Osteocyte (in vitro differentiated cells): ENCODE measurements at regions not wholly inside any gene's neighbourhood (a gene's known extent, or its start where the extent isn't known, plus 50 kb on each side); places are given as distances from the start of the nearest gene placed in this dataset.

Experiments
- DNase-seq: peaks from one replicate; pipeline ENCODE4 v3.0.0; 2021; ENCODE audit warnings: mixed read lengths; ENCODE audit not compliant: unreplicated experiment; ENCODE audit errors: extremely low spot score
- H3K27ac Mint-ChIP-seq: one replicate; pipeline ENCODE4 v1.8.0; 2021; ENCODE audit warnings: mild to moderate bottlenecking, mixed read lengths; ENCODE audit not compliant: unreplicated experiment
- H3K27me3 Mint-ChIP-seq: one replicate; pipeline ENCODE4 v1.8.0; 2021; ENCODE audit warnings: mixed read lengths; ENCODE audit not compliant: unreplicated experiment
- H3K36me3 Mint-ChIP-seq: one replicate; pipeline ENCODE4 v1.8.0; 2021; ENCODE audit warnings: mixed read lengths; ENCODE audit not compliant: unreplicated experiment
- H3K4me1 Mint-ChIP-seq: one replicate; pipeline ENCODE4 v1.8.0; 2021; ENCODE audit warnings: mixed read lengths; ENCODE audit not compliant: unreplicated experiment
- H3K4me3 Mint-ChIP-seq: one replicate; pipeline ENCODE4 v1.8.0; 2021; ENCODE audit warnings: mild to moderate bottlenecking, moderate library complexity, mixed read lengths; ENCODE audit not compliant: unreplicated experiment
- H3K9me3 Mint-ChIP-seq: one replicate; pipeline ENCODE4 v1.8.0; 2021; ENCODE audit warnings: mixed read lengths; ENCODE audit not compliant: unreplicated experiment
- TF ChIP-seq, protein P1 (sequence below): fragments of 200-600 bp; sonication (generic); IDR thresholded peaks from 2 replicates; pipeline ENCODE4 v1.5.0; 2021; ENCODE audit warnings: antibody characterized with exemption, mild to moderate bottlenecking, moderate library complexity

DNA sequence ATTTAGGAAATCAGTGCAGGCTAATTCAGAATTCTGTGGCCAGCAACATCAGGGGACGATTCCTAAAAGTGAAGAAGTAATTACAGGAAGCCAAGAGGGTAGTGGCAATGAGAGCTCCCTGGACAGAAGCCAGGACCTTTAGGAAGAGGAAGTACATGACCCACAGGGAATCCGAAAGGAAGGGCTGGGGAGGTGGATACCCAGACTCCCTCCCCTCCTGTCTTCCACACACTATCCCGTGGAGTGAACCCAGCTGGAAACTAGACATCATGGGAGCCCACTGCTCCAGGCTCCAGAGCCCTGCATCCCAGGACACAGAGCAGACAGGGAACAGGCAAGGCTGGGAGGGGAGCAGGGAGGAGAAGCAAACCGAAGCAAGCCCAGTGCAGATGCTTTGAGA lies 83.0 kb downstream of the SNX5 start:
- no peak overlapping the region for H3K27ac Mint-ChIP-seq
- H3K36me3 Mint-ChIP-seq, result peaks cover 4% of the 10 kb centered on the region
- DNase-seq, result no peak
- no peak overlapping the region for H3K4me3 Mint-ChIP-seq
- H3K9me3 Mint-ChIP-seq, result peaks cover 13% of the 10 kb centered on the region
- TF ChIP-seq, protein P1, sequence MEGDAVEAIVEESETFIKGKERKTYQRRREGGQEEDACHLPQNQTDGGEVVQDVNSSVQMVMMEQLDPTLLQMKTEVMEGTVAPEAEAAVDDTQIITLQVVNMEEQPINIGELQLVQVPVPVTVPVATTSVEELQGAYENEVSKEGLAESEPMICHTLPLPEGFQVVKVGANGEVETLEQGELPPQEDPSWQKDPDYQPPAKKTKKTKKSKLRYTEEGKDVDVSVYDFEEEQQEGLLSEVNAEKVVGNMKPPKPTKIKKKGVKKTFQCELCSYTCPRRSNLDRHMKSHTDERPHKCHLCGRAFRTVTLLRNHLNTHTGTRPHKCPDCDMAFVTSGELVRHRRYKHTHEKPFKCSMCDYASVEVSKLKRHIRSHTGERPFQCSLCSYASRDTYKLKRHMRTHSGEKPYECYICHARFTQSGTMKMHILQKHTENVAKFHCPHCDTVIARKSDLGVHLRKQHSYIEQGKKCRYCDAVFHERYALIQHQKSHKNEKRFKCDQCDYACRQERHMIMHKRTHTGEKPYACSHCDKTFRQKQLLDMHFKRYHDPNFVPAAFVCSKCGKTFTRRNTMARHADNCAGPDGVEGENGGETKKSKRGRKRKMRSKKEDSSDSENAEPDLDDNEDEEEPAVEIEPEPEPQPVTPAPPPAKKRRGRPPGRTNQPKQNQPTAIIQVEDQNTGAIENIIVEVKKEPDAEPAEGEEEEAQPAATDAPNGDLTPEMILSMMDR, result no peak
- peaks cover 17% of the 10 kb centered on the region for H3K4me1 Mint-ChIP-seq
- H3K27me3 Mint-ChIP-seq, result no peaks in the 10 kb centered on the region

DNA sequence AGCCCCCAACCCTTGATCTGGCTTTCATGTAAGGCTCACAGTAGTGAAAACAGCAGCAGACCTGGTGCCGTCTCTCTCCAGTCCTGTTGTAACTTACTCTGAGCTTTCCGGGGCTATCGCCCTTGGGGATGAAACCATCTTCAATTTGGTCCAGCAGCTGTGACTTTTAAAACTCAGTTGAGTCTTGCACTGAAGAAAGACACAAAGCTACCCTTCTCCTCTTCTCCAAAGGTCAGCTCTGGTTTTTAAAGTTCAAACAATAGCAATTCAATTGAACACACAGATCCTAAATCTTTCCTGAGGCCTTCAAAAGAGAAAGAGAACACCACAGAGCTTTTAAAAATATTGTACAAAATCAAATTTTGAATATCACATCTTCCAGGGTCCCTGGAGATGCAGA lies 83.5 kb downstream of the SNX5 start:
- Mint-ChIP-seq H3K4me3 (no peak overlapping the region), H3K27ac (no peak overlapping the region), H3K4me1 (peaks cover 17% of the 10 kb centered on the region), H3K36me3 (peaks cover 4% of the 10 kb centered on the region), H3K9me3 (peaks cover 9% of the 10 kb centered on the region), H3K27me3 (no peaks in the 10 kb centered on the region)
- TF ChIP-seq, protein P1, result no peak
- no peak for DNase-seq

DNA sequence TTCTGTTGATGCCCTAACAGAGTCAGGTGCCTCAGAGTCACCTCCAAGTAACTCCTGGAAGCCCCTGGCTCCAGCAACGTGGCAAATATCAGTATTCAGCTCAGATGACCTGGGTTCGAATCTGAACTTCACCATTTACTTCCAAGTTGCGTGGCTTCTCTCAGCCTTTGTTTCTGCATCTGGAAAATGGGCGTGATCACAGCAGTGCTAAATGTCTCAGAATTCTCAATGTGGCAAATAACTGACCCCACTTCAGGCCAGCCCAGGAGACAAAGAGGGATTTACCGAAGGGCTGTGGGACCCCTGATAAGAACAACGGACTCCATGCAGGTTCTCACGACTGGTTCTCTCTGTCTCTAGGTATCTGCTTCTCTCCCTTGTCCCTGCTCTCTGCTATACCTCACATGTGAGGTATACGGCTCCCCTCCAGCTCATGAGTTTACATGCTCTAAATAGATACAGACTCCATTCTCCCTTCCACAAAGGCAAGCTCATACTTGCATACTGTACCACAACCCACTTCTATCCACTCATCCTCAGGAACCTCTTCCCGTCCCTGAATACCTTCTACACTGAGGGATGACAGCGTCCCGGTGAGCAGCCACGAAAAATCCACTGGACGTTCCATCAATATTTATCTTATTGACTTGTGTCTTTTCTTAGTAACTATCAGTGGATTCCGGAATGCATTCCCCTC lies 84.1 kb downstream of the SNX5 start:
- no peak for DNase-seq
- peaks cover under 1% of the 10 kb centered on the region for H3K36me3 Mint-ChIP-seq

DNA sequence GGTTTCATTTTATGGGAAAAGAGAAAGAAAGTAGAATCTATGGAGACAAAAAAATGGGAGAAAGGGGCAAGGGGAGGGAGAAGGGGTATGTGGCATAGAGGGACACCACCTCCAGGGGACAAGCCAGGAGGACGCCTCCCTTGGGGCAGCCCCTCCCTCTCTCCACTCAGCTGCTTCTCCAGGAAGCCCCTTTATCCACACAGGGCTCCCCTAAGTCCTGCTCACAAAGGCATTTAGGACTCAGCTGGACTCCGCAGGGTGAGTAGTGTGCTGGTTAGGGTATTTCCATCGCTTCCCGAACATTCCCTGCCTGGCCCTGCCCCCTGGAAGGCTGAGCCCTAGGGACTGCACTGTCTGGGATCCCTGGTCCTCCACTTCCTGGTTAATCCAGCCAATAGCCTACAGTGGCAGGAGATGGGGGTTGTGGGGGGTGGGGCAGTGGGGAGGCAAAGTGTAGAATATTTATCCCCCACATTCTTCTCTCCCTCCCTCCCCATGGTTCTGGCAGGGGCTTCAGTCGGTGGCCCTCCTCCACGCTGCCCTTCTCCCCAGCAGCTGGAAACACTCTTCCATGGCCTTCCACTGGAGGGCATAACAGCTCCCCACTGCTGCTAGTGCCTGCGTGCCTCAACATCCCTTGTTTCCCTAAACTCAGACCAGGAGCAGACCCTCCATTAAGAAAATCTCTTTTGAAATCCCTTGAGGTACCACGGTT lies 84.8 kb downstream of the SNX5 start:
- Mint-ChIP-seq H3K27ac (no peak overlapping the region), H3K36me3 (no peaks in the 10 kb centered on the region), H3K4me3 (no peak overlapping the region), H3K9me3 (no peaks in the 10 kb centered on the region), H3K27me3 (no peaks in the 10 kb centered on the region), H3K4me1 (peaks cover 20% of the 10 kb centered on the region)
- DNase-seq, result no peak
- TF ChIP-seq, protein P1, result no peak

More for the DNA sequence above, 84.1 kb downstream of the SNX5 start:
- H3K9me3 Mint-ChIP-seq, result peaks cover 2% of the 10 kb centered on the region
- no peaks in the 10 kb centered on the region for H3K27me3 Mint-ChIP-seq
- peaks cover 17% of the 10 kb centered on the region for H3K4me1 Mint-ChIP-seq
- H3K4me3 Mint-ChIP-seq, result no peak overlapping the region
- H3K27ac Mint-ChIP-seq, result no peak overlapping the region
- TF ChIP-seq, protein P1, result no peak

DNA sequence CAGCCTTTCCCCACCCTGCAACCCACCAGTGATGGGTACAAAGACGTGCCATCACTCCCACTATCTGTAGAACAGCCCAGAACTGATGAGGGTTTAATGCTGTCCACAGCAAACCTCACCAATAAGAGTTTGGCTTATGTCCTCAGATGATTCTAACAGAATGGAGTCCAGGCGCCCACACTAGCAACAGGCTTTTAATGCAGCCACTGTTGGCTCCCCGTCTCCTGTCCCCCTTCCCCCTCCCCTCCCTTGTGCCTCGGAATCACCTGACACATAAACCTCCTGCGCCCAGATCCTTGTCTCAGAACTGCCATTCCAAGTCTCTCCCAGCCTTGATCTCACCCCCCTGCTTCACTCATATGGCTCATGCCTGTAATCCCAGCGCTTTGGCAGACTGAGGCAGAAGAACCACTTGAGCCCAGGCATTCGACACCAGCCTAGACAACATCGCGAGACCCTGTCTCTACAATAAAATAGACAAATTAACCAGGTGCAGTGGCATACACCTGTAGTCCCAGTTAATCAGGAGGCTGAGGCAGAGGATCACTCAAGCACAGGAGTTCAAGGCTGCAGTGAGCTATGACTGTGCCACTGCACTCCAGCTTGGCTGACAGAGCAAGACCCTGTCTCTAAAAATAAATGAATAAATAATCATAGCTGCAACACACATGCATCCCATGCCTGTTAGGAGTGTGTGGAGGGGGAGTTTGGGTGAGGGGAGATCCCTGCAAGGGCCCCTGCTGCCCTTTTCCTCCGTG lies 85.6 kb downstream of the SNX5 start:
- Mint-ChIP-seq H3K9me3 (no peaks in the 10 kb centered on the region), H3K36me3 (no peaks in the 10 kb centered on the region), H3K4me3 (no peak overlapping the region), H3K4me1 (peaks cover 20% of the 10 kb centered on the region), H3K27me3 (no peaks in the 10 kb centered on the region), H3K27ac (no peak overlapping the region)
- TF ChIP-seq, protein P1, result no peak
- no peak for DNase-seq
